ENCODE measurements at regions not wholly inside any gene's neighbourhood (a gene's known extent, or its start where the extent isn't known, plus 50 kb on each side); places are given as distances from the start of the nearest gene placed in this dataset.

DNA sequence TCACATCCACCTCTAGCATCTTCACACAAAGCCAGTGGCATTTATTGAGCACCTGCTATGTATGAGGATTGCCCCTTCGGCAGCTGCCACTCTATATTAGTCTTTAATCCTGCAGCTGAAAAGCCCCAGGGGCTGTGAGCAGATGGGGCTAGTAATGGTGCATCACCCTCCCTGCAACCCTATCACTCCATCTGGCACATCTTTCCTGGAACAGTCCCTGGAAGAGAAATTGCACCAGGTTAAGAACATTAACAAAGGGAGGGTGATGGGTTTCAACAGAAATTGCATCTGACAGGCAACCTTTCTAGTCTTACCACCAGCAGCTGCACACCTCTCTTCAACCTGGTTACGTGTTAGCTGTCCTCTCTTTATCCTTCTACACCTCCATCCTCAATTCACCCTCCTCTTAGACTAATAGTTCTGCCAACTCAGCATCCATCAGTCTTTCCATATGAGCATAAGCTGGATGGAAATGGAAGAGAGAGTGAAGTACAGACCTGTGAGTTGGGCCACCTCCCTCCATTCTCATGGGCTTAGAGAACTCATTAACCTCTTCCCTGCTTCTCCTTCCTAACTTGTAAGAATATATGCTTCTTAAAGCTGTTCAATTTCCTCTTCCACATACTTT lies 168.6 kb upstream of the NEBL start:
- FAIRE-seq = no peak
- 20% methylated on average over 2 of the region's 2 CpGs for WGBS (ENCODE audit: insufficient coverage, insufficient replicate concordance, low lambda C conversion rate, missing lambda C conversion rate)
- Histone ChIP-seq H3K4me1 (ENCODE audit: control insufficient read depth, insufficient read depth, low read length) (no peaks in the 10 kb centered on the region), H2AFZ (ENCODE audit: control insufficient read depth, low read depth, low read length) (no peak overlapping the region), H3K36me3 (ENCODE audit: control insufficient read depth in 2 of 2, insufficient read depth in 2 of 2, low read length in 1 of 2) (no peaks in the 10 kb centered on the region), H3K79me2 (ENCODE audit: control insufficient read depth, insufficient read depth, low read length) (no peaks in the 10 kb centered on the region), H3K27ac (ENCODE audit: control insufficient read depth, insufficient read depth) (no peak overlapping the region), H4K20me1 (ENCODE audit: control insufficient read depth, insufficient read depth) (no peaks in the 10 kb centered on the region), H3K4me2 (ENCODE audit: control insufficient read depth, insufficient read depth) (no peak overlapping the region), H3K9me3 (replicated peaks; ENCODE audit: control insufficient read depth, insufficient read depth, low read length) (no peaks in the 10 kb centered on the region; the same call in 2 of the 3 replicates), H3K27me3 (replicated peaks in 1 of 2; ENCODE audit: control insufficient read depth in 2 of 2, insufficient read depth in 2 of 2, low read length in 1 of 2) (no peaks in the 10 kb centered on the region), H3K4me3 (no peak overlapping the region), H3K9ac (ENCODE audit: control insufficient read depth, insufficient read depth, low read length) (no peak overlapping the region)
- intact Hi-C loops (cut with micrococcal nuclease; ENCODE audit: unreplicated experiment) = no loop called here
- CTCF ChIA-PET = interaction anchor here (1.0 kb wide), 1 partner anchor 8 kb away, joined by 4 read pairs; no protein-coding TSS in a partner anchor
- ATAC-seq = no peak
- DNase-seq (ENCODE audit: low read depth, low spot score) = no peak
- SMC1A ChIA-PET (ENCODE audit: uncharacterized antibody, unreplicated experiment) = no interaction called here
- POLR2A ChIA-PET = no interaction called here
- TF ChIP-seq LARP7 (IDR thresholded peaks at IDR 0.05) (no peak), RAD21 (IDR thresholded peaks at IDR 0.05; ENCODE audit: insufficient read depth, low read depth, low read length) (no peak), DPF2 (IDR thresholded peaks at IDR 0.05) (no peak), HDAC6 (IDR thresholded peaks at IDR 0.05; ENCODE audit: unreplicated experiment) (no peak)
- TF ChIP-seq, protein P1, sequence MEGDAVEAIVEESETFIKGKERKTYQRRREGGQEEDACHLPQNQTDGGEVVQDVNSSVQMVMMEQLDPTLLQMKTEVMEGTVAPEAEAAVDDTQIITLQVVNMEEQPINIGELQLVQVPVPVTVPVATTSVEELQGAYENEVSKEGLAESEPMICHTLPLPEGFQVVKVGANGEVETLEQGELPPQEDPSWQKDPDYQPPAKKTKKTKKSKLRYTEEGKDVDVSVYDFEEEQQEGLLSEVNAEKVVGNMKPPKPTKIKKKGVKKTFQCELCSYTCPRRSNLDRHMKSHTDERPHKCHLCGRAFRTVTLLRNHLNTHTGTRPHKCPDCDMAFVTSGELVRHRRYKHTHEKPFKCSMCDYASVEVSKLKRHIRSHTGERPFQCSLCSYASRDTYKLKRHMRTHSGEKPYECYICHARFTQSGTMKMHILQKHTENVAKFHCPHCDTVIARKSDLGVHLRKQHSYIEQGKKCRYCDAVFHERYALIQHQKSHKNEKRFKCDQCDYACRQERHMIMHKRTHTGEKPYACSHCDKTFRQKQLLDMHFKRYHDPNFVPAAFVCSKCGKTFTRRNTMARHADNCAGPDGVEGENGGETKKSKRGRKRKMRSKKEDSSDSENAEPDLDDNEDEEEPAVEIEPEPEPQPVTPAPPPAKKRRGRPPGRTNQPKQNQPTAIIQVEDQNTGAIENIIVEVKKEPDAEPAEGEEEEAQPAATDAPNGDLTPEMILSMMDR (IDR thresholded peaks at IDR 0.05 in 2 of 3, conservative IDR thresholded peaks at IDR 0.05 in 1 of 3; ENCODE audit: control insufficient read depth in 2 of 3, extremely low read depth in 1 of 3, insufficient read depth in 1 of 3, low read depth in 3 of 3, low read length in 3 of 3) = no peak
- no TSS peak for BruUV-seq (replicated peaks)
- RAD21 ChIA-PET (ENCODE audit: unreplicated experiment) = no interaction called here
- in situ Hi-C loops (cut with MboI) = no loop called here

DNA sequence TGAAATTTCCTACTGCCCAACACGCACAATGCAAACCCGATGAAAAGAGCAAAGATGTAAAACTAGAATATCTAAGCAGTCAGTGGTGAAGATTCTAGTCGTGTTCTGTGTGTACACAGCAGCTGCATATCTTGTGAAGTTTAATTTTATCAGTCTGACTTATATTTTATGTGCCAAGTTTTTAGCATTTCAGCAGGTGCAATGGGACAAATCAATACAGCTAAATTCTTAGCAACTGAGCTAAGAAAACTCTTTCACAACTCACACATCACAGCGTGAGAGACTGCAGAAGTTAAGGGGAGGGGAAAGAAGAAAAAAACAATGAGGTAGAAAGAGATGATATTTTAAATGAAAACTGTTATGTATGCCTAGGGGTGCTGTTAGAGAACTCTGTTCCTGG lies 164.9 kb upstream of the NEBL start:
- Histone ChIP-seq H2AFZ (ENCODE audit: control insufficient read depth, low read depth, low read length) (no peak overlapping the region), H3K27me3 (replicated peaks in 1 of 2; ENCODE audit: control insufficient read depth in 2 of 2, insufficient read depth in 2 of 2, low read length in 1 of 2) (no peaks in the 10 kb centered on the region), H3K4me3 (no peak overlapping the region), H3K9me3 (replicated peaks; ENCODE audit: control insufficient read depth, insufficient read depth, low read length) (no peaks in the 10 kb centered on the region; the same call in 2 of the 3 replicates), H3K4me2 (ENCODE audit: control insufficient read depth, insufficient read depth) (no peak overlapping the region), H3K36me3 (ENCODE audit: control insufficient read depth in 2 of 2, insufficient read depth in 2 of 2, low read length in 1 of 2) (no peaks in the 10 kb centered on the region), H3K27ac (ENCODE audit: control insufficient read depth, insufficient read depth) (no peak overlapping the region), H3K9ac (ENCODE audit: control insufficient read depth, insufficient read depth, low read length) (no peak overlapping the region), H3K79me2 (ENCODE audit: control insufficient read depth, insufficient read depth, low read length) (no peaks in the 10 kb centered on the region), H3K4me1 (ENCODE audit: control insufficient read depth, insufficient read depth, low read length) (no peaks in the 10 kb centered on the region), H4K20me1 (ENCODE audit: control insufficient read depth, insufficient read depth) (no peaks in the 10 kb centered on the region)
- no TSS peak for BruUV-seq (replicated peaks)
- in situ Hi-C loops (cut with MboI) = no loop called here
- RAD21 ChIA-PET (ENCODE audit: unreplicated experiment) = no interaction called here
- POLR2A ChIA-PET = no interaction called here
- ATAC-seq (no peak), DNase-seq (ENCODE audit: low read depth, low spot score) (no peak), FAIRE-seq (no peak)
- WGBS (ENCODE audit: insufficient coverage, insufficient replicate concordance, low lambda C conversion rate, missing lambda C conversion rate) = 14% methylated on average over 4 of the region's 4 CpGs
- CTCF ChIA-PET = interaction anchor here (0.7 kb wide), 1 partner anchor 18 kb away, joined by 5 read pairs; no protein-coding TSS in a partner anchor
- intact Hi-C loops (cut with micrococcal nuclease; ENCODE audit: unreplicated experiment) = no loop called here
- TF ChIP-seq CHD2 (IDR thresholded peaks at IDR 0.05; ENCODE audit: borderline replicate concordance, low read depth, low read length) = no peak
- no peak for TF ChIP-seq HCFC1 (IDR thresholded peaks at IDR 0.05; ENCODE audit: low read length)
- TF ChIP-seq SUZ12 (IDR thresholded peaks at IDR 0.05; ENCODE audit: unreplicated experiment) = no peak
- TF ChIP-seq EP300 (IDR thresholded peaks at IDR 0.05; ENCODE audit: borderline replicate concordance in 1 of 2, control insufficient read depth in 1 of 2, low read depth in 2 of 2, low read length in 2 of 2) = no peak
- SMC1A ChIA-PET (ENCODE audit: uncharacterized antibody, unreplicated experiment) = no interaction called here
